GM12878 (cell line): ENCODE measurements at regions not wholly inside any gene's neighbourhood (a gene's known extent, or its start where the extent isn't known, plus 50 kb on each side); places are given as distances from the start of the nearest gene placed in this dataset.

Experiments used
- ATAC-seq: fragments of 200-7000 bp; cut with Tn5 transposase; 3 replicates; pipeline ENCODE4 v1.9.1; 2020; ENCODE audit warnings: mild to moderate bottlenecking, moderate library complexity
- BruUV-seq: library from RNA; stranded (reverse); fragments of 400-500 nt; replicated peaks from 2 replicates; lab custom pipeline; 2021; lab: Mats Ljungman, UMichigan
- CTCF ChIA-PET: fragments of 300-600 bp; sonication (Branson Sonifier 250); formaldehyde crosslinking; extraction: SDS; loops from one replicate; lab custom pipeline; 2021; ENCODE audit warnings: inconsistent platforms; lab: Yijun Ruan, JAX
- POLR2A ChIA-PET: fragments of 350-600 bp; formaldehyde crosslinking; extraction: SDS; loops from one replicate; lab custom pipeline; 2021; ENCODE audit warnings: inconsistent platforms; lab: Charles Lee
- RAD21 ChIA-PET: fragments of 300-600 bp; sonication (Branson Sonifier 250); formaldehyde crosslinking; loops from one replicate; lab custom pipeline; 2023; ENCODE audit warnings: antibody characterized with exemption; ENCODE audit not compliant: unreplicated experiment; lab: Charles Lee
- SMC1A ChIA-PET: fragments of 300-600 bp; sonication (Branson Sonifier 250); formaldehyde crosslinking; loops from one replicate; lab custom pipeline; 2023; ENCODE audit not compliant: unreplicated experiment, uncharacterized antibody; lab: Charles Lee
- DNase-seq: peaks from one replicate; pipeline ENCODE4 v3.0.0-alpha.2; 2011; ENCODE audit warnings: low read depth, low spot score
- FAIRE-seq: peaks from 3 replicates; lab custom pipeline; 2011; peaks lifted over from hg19 to GRCh38; lab: Jason Lieb, UNC
- H2AFZ ChIP-seq: 2 replicates; pipeline ENCODE4 v1.6.0; 2011; ENCODE audit warnings: low read depth, low read length, control low read depth; ENCODE audit not compliant: control insufficient read depth
- H3K27ac ChIP-seq: 2 replicates; pipeline ENCODE4 v1.5.1; 2011; ENCODE audit warnings: control low read depth; ENCODE audit not compliant: control insufficient read depth, insufficient read depth
- H3K27me3 ChIP-seq, 2 experiments: replicated peaks in 1 of 2; 2 replicates each; pipeline versions ENCODE4 v1.6.0 to v1.6.1; 2011; ENCODE audit warnings: low read length in 1 of 2; ENCODE audit not compliant: control insufficient read depth in 2 of 2, insufficient read depth in 2 of 2
- H3K36me3 ChIP-seq, 2 experiments: 2 replicates each; pipeline ENCODE4 v1.5.1; 2011; ENCODE audit warnings: low read length in 1 of 2; ENCODE audit not compliant: control insufficient read depth in 2 of 2, insufficient read depth in 2 of 2
- H3K4me1 ChIP-seq: 2 replicates; pipeline ENCODE4 v1.6.1; 2011; ENCODE audit warnings: mild to moderate bottlenecking, low read length, moderate library complexity, mixed read lengths; ENCODE audit not compliant: control insufficient read depth, insufficient read depth
- H3K4me2 ChIP-seq: 2 replicates; pipeline ENCODE4 v1.6.0; 2011; ENCODE audit warnings: control low read depth; ENCODE audit not compliant: control insufficient read depth, insufficient read depth
- H3K4me3 ChIP-seq: fragments of 200-600 bp; sonication (generic); 2 replicates; pipeline ENCODE4 v1.5.1; 2016
- H3K79me2 ChIP-seq: 2 replicates; pipeline ENCODE4 v1.6.0; 2011; ENCODE audit warnings: low read length; ENCODE audit not compliant: control insufficient read depth, insufficient read depth
- H3K9ac ChIP-seq: 2 replicates; pipeline ENCODE4 v1.8.0; 2011; ENCODE audit warnings: low read length, control low read depth, mixed read lengths; ENCODE audit not compliant: control insufficient read depth, insufficient read depth
- H3K9me3 ChIP-seq: replicated peaks from 3 replicates; pipeline ENCODE4 v1.5.1; 2011; ENCODE audit warnings: mild to moderate bottlenecking, low read length; ENCODE audit not compliant: control insufficient read depth, insufficient read depth
- H4K20me1 ChIP-seq: 2 replicates; pipeline ENCODE4 v1.6.0; 2011; ENCODE audit not compliant: control insufficient read depth, insufficient read depth
- BRCA1 ChIP-seq: IDR thresholded peaks from 2 replicates; pipeline ENCODE4 v1.6.1; 2011; ENCODE audit warnings: low read depth, low read length, improper control_type of control experiment
- CHD4 ChIP-seq: fragments of 200-600 bp; sonication (generic); IDR thresholded peaks from 2 replicates; pipeline ENCODE4 v1.6.1; 2016; ENCODE audit warnings: mild to moderate bottlenecking
- DPF2 ChIP-seq: fragments of 450-650 bp; IDR thresholded peaks from 2 replicates; pipeline ENCODE4 v1.6.1; 2017; ENCODE audit warnings: mild to moderate bottlenecking
- KLF5 ChIP-seq: fragments of 450-650 bp; IDR thresholded peaks from 2 replicates; pipeline ENCODE4 v1.6.1; 2014; ENCODE audit warnings: mild to moderate bottlenecking; ENCODE audit not compliant: partially characterized antibody
- MEF2A ChIP-seq: IDR thresholded peaks from 2 replicates; pipeline ENCODE4 v1.6.1; 2011; ENCODE audit warnings: low read depth, mild to moderate bottlenecking, low read length, moderate library complexity; ENCODE audit not compliant: insufficient read depth
- MYB ChIP-seq: fragments of 150-350 bp; IDR thresholded peaks from 2 replicates; pipeline ENCODE4 v1.6.1; 2014; ENCODE audit warnings: mild to moderate bottlenecking, low read depth, low read length, borderline replicate concordance
- NFYA ChIP-seq: IDR thresholded peaks from 2 replicates; pipeline ENCODE4 v1.6.1; 2011; ENCODE audit warnings: low read depth, mild to moderate bottlenecking, low read length, improper control_type of control experiment, borderline replicate concordance
- NR2C1 ChIP-seq: fragments of 450-650 bp; IDR thresholded peaks from 2 replicates; pipeline ENCODE4 v1.6.1; 2017; ENCODE audit warnings: antibody characterized with exemption, mild to moderate bottlenecking, moderate library complexity
- RELB ChIP-seq: fragments of 450-650 bp; IDR thresholded peaks from 2 replicates; pipeline ENCODE4 v1.6.1; 2017; ENCODE audit warnings: low read depth, mild to moderate bottlenecking, moderate library complexity
- ZBTB11 ChIP-seq: fragments of 450-650 bp; formaldehyde crosslinking; IDR thresholded peaks from 2 replicates; pipeline ENCODE4 v1.5.0; 2022; ENCODE audit warnings: mild to moderate bottlenecking, missing genetic modification characterization
- ZNF207 ChIP-seq: fragments of 450-650 bp; IDR thresholded peaks from 2 replicates; pipeline ENCODE4 v1.6.1; 2014; ENCODE audit warnings: antibody characterized with exemption, mild to moderate bottlenecking, borderline replicate concordance
- ZNF24 ChIP-seq: fragments of 450-650 bp; IDR thresholded peaks from 2 replicates; pipeline ENCODE4 v1.6.1; 2017; ENCODE audit warnings: antibody characterized with exemption, mild to moderate bottlenecking
- WGBS: methylation state at CpG from one replicate; pipeline ENCODE4 v1.1.6; 2016; ENCODE audit warnings: low lambda C conversion rate; ENCODE audit not compliant: insufficient replicate concordance, insufficient coverage; ENCODE audit errors: missing lambda C conversion rate; 5-methylcytosine and 5-hydroxymethylcytosine counted together
- in situ Hi-C: fragments of 300-500 bp; cut with MboI; formaldehyde crosslinking; loops from 9 replicates; pipeline ENCODE4 v1.14.3; 2018; ENCODE audit warnings: mixed read lengths
- intact Hi-C: fragments of 100-400 bp; cut with micrococcal nuclease; formaldehyde crosslinking; loops from one replicate; pipeline ENCODE4 v1.14.2; 2022; ENCODE audit not compliant: unreplicated experiment

- no peak for TF ChIP-seq ZBTB11 (CRISPR knock-in tag)
Observed at GRCh38 chr4:35948171-35948570, 296.1 kb downstream of the ARAP2 start (continued).

DNA sequence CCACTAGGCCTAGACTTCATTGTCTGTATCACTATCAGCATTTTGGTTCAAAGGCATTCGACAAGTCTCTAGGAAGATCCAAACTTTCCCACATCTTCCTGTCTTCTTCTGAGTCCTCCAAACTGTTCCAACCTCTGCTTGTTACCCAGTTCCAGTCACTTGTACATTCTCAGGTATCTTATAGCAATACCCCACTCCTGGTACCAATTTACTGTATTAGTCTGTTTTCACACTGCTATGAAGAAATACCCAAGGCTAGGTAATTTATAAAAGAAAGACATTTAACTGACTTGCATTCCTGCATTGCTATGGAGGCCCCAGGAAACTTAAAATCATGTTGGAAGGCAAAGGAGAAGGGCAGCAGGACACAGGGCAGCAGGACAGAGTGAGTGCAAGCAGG is 293.9 kb downstream of the ARAP2 start:
- ChIA-PET POLR2A (no interaction called here), SMC1A (no interaction called here), RAD21 (no interaction called here), CTCF (no interaction called here)
- Histone ChIP-seq H3K79me2 (no peaks in the 10 kb centered on the region), H3K27me3 (no peaks in the 10 kb centered on the region), H3K4me2 (no peak overlapping the region), H3K27ac (no peak overlapping the region), H3K36me3 (no peaks in the 10 kb centered on the region), H3K9me3 (no peaks in the 10 kb centered on the region), H3K4me3 (no peak overlapping the region), H3K9ac (no peak overlapping the region), H2AFZ (no peak overlapping the region), H4K20me1 (no peaks in the 10 kb centered on the region), H3K4me1 (no peaks in the 10 kb centered on the region)
- no peak for ATAC-seq
- DNase-seq: no peak
- in situ Hi-C loops: no loop called here
- TF ChIP-seq CHD4 (no peak), BRCA1 (no peak), RELB (no peak), NFYA (no peak), ZNF24 (no peak), KLF5 (no peak), DPF2 (no peak), MYB (no peak), MEF2A (no peak), ZNF207 (no peak), NR2C1 (no peak)
- no peak for FAIRE-seq
- 0% methylated on average over 1 of the region's 1 CpG for WGBS
- intact Hi-C loops: no loop called here
- no TSS peak for BruUV-seq
